LHCN-M2 (cell line): ENCODE measurements at regions not wholly inside any gene's neighbourhood (a gene's known extent, or its start where the extent isn't known, plus 50 kb on each side); places are given as distances from the start of the nearest gene placed in this dataset.
"Not testable (repeated sequence)": the region's sequence is repeated elsewhere in the genome, so short reads cannot be mapped to it uniquely, and the experiment has no call there.

Experiments used
- DNase-seq: peaks from one replicate; pipeline ENCODE4 v3.0.0-alpha.2; 2012; ENCODE audit warnings: low read depth

DNA sequence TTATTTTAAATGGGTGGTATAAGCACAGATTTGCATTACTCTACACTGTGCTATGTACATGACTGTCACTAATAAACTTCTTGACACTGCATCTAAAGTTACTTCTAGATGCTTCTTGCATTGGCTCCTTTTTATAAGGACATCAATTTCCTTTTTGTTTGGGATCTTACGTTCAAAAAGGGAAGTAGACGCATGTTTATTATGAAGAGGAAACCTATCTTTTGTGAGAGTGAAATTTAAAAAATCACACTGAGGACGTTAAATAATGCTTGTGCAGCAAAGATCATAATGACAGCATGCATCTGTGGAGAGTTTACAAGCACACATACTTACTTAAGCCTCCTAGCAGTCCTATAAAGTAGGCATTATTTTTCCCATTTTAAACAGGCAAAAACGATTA is 479.5 kb downstream of the CD83 start:
- no peak for DNase-seq

DNA sequence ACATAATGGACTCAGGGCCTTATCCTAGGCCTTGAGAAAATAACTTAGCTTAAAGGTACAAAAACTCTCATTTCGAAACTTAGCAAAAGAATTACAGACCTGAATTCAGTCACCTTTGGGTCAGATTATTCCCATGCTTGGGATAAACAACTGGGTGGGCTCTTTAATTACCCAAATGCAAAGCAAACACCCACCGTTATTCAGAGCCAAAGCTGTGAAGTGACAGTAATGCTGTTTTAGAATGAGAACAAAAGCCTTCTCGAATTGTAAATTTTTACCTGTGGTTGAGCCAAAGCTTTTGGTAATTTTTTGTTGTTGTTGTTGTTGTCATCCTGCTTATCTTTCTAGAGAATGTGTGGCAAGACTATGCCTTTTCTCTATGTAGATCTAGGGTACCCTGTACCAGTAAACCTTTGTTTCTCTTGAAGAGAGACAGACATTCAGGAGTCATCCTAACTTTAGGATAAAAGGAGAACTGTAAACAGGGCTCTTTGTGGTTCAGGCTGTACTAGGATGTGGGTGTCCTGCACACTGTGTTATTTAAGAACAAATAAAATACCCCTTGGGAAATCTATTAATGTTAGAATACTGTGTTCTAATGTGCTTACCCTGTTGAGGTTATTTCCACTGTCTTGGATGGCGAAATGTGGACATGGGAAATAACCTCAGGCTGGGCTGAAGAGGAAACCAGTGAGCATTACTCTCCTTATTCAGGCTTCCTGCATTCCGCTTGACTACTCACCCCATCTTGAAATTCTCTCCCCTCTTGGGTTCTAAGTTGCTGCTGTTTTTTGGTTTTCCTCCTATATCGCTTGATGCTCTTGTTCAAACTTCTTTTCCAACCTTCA is 480.7 kb downstream of the CD83 start:
- no peak for DNase-seq

DNA sequence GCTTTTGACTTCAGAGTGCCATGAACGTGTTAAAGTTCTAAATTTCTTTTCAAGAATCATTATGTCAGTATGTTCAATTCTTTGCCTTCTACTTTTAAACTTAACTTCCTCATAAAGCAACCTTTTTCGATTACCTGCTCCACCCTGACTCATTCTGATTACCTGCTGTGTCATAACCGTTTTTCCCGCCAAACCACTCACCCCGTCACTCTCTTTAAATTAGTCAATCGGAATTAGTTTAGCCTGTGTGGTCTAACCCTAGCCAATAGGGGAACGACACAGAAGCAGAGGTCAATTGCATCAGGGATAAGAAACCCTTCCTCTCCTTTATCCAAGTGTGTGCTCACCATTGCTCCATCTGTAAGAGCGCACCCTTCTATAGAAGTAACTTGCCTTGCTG is 482.7 kb downstream of the CD83 start:
- DNase-seq, result not testable (repeated sequence)

- DNase-seq, result no peak
Observed at GRCh38 chr6:14601490-14601889, 483.9 kb downstream of the CD83 start.

DNA sequence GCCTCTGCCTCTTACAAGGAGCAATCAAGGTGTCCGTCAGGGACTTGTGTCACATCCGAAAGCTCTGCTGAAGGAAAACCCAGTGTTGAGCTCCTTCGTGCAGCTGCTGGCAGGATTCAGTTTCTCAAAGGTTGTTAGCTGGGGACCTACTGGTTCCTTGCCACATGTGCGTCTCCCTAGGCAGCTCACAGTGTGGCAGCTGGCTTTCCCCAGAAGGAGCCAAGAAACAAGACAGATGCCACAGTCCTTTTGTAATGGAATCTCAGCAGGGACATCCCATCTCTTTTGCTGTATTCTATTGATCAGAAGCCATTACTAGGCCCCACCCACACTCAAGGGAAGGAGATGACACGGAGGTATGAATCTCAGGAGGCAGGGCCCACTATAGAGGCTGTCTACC is 488.8 kb downstream of the CD83 start:
- no peak for DNase-seq

GRCh38 chr6:14610141-14610540 is 492.6 kb downstream of the CD83 start:
- DNase-seq, result no peak

DNA sequence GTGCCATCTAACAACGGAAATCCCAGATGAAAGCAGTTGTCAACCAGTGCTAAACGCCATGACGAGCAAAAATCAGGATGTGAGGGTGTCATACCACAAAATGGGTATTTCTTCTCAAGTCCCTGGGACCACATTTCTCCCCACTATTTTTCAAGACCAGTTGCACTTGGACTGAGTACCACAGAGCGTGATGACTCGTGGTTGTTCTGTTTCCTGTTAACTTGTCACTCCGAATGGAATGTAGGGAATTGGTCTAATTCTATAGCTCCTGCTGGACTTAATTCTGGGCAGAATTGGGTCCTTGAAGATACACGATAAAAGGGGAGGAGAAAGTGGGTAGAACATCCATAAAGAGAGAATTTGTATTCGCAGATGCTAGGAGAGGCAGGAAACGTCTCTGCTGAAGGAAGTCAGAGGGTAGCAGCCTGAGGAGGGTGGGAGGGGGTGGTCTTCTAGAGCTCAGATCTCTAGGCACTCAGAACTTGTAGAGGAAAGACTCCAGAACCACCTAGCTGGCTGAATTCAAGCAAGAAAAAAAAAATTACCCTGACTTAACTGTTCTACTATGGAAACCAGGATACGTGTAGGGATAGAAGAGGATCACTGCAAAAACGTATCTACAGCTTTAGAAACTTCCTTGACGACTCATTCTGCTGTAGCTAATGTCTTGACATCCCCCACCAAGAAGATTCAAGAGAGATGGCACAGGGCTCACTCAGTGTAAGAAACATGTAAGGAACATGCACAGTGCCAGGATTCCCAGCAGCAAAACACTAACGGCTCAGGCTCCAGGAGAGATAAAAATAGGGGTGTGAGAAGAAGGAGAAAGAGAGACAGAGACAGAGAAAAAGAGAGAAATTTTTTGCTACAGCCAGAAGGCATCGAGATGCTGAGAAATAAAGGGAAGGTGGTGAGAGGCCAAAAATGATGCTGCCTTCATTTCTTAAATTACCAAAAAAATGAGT is 494.7 kb downstream of the CD83 start:
- peak; percentile 54 for DNase-seq

DNA sequence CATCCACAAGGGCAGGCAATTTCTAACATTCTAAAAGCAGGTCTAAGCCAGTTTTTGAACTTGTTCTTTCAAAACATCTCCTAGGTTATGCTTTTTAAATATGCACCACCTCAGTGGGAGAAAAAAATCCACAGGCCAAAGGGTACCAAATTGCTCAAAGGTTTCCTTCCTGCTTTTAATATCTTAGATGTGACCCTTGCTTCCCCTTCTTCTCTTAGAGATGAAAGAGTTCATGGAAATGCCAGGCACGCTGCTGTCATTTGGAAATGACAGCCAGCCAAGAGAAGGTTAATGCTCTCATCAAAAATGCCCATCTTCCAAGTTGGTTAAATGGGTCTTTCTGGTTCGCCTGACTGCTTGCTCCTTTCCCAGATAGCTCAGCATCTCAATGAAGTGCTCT is 497.1 kb downstream of the CD83 start:
- DNase-seq, result no peak

- DNase-seq, result no peak
Observed at GRCh38 chr6:14616656-14617055, 499.1 kb downstream of the CD83 start.

DNA sequence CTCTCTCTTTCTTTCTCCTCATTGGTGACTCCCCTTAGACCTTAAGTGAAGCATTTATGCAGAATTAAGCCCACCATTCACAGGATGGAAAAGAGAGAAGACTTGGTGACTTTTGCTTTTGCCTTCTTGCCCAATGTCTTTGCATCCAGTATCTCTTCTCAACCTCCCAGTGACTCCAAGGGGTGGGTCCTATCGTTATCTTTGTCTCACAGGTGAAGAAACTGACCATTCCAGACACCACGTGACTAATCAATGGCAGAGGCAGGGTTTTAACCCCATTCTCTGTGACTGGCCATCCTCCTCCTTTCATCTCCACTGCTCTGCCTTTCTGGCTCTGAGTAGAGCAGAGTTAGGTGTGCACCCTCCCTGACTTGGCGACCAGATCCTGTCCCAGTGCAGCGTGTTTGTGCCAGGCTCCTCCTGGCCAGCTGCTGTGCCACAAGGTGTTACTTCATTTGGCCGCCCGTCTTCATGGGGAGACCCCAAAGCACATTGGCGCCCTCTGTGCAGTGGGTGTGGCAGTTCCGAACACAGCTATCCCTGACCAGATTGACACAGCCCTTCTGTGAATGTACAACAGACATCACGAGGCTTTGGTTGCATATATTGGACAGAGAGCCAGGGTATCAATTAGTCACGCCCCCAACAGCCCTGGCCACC is 501.3 kb downstream of the CD83 start:
- DNase-seq, result no peak

GRCh38 chr6:14619419-14619781 is 501.8 kb downstream of the CD83 start:
- DNase-seq, result no peak

DNA sequence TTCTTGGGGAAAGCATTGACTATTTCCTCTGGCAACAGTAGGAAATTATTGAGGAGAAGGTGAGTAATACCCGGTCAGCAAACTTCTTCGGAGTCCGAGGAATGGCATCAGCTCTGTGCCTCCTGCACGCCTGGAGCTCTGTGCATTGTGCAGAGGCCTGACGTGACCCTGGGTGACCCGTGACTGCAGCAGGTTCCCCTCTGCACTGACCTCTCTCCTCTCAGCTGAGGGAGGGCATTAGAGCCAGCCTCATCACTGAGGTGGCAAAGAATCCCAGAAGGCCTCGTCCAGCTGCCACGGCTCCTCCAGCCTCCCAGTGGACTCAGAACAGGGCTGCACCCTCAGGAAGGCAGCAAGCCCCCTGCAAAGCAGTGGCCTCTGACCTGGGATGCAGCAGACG is 502.9 kb downstream of the CD83 start:
- DNase-seq, result no peak

GRCh38 chr6:14621518-14621917 is 503.9 kb downstream of the CD83 start:
- DNase-seq, result peak; percentile 19

- DNase-seq, result no peak
Observed at GRCh38 chr6:14622085-14622484, 504.5 kb downstream of the CD83 start.

DNA sequence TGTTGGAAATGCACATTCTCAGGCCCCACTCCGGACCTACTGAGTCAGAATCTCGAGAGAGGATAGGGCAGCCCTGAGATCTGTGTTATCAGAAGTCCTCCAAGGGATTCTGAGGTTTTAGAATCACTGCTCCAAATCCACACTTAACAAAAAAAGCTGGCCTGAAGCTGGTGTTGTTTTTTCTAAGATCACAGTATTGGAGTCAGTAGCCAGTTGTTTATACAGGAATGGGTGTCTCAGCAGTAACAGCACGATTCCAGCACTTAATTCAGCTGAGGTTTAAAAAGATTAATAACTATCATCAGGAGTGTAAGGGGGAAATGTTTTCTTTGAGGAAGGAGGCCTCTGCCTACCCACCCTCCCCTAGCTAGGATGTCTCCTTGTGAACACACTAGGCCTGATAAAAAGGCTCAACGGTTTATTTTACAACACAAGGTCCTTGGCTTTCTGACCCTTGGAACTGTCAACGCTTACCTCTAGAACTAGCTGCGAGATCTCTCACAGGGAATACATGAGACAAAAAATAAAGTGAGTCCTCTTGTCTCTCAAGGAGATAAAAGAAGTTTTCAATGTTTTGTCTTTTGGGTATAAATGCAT is 505.4 kb downstream of the CD83 start:
- no peak for DNase-seq

DNA sequence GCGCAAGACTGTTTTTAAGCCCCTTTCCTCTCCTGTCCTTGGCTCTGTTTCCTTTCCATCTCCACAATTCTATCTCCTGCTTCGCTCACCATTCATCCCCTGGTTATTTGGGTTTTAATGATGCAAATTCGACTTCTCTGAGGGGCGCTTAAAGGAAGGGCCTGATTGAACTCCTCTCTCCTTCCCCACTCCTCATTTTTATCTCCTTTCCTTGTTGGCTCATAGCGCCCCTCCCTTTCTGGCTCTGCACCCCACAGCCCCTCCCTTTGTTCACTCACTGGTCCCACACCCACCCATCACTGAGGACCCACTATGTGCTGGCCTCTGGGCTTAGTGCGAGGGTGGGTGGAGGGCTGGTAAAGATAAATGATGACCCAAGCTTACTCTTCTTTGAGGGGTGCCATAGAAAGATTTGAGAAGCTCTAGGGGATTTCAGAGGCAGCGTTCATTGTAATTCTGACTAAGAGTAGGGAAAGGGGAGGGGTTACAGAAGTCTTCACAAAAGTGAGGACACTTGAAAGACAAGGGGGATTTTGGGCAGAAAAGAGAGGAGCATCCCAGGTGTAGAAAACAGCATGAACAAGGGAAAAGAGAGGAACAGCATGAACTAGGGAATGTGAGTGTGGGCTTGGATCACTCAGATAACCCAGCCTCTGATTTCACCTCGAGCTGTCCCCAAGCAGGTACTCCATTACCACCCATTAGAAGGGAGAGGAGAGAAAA is 507.8 kb downstream of the CD83 start:
- no peak for DNase-seq

DNA sequence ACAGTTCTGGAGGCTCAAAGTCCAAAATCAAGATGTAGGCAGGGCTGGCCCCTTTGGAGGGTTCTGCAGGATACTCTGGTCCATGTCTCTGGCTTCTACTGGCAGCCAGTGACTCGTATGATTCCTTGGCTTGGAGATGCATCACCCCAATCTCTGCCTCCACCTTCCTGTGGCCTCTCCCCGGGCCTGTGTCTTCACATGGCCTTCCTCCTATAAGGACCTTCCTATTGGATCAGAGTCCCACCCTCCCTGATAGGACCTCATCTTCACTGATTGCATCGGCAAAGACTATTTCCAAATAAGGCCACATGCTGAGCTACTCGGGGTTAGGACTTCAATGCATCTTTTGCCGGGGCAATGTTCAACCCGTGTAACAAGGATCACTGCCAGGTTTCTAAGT is 509.0 kb downstream of the CD83 start:
- DNase-seq, result no peak

DNA sequence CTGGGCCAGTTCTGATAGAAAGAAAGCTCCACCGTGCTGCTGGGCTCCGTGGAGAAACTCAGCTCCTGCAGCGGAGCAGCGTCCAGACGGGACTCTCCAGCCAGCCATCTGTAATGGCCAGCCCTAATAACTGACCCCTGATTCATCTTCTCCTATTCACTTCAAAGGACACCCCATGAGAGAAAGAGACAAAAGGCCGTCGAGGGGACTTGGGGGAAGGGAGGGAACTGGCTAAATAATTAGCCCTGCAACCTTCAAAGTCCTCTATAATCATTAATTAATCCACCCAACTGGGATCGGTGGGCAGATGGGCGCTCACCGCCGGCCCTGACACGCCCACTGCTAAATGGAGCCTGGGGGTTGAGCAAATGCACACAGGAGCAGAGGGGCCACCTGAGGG is 512.4 kb downstream of the CD83 start:
- DNase-seq, result no peak

DNA sequence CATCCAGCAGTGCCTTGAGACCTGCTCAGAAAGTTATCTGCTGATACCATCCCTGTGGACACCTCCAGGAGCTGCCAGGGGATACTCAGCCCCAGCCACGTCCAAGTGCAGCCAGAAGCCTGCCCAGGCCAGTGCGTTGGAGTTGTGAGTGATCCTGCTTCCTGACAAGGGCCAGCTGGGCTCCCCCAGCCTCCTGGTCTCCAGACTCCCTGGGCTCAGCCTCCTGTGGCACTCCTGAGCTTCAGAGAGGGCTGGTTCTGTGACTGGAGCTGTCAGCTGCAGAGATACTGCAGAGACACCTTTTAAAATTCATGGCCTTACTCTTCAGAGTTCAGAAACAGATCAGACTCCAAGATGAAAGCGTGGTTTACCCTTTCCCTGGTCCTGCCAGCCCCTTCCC is 515.9 kb downstream of the CD83 start:
- no peak for DNase-seq

GRCh38 chr6:14634072-14634471 is 516.5 kb downstream of the CD83 start:
- no peak for DNase-seq

DNA sequence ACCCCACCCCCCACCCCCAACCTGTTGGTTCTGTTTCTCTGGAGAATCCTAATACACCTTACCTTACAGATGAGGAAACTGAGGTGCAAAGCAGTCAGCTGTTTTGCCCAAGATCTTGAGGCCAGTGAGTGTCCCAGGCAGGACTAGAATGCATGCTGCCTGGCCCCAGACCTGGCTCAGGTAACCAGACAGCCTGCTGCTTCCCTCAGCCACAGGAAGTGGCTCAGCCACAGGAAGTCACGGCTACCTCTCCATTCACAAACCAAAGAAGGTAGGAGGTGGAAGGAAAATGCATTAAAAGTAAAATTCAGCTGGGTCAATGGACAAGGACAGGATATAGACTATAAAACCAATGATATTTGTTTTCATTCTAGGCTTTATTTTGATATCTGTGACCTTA is 517.6 kb downstream of the CD83 start:
- no peak for DNase-seq
